Naive thymus-derived CD4-positive, alpha-beta T cell (primary cell): ENCODE measurements at regions not wholly inside any gene's neighbourhood (a gene's known extent, or its start where the extent isn't known, plus 50 kb on each side); places are given as distances from the start of the nearest gene placed in this dataset.
"Not testable (repeated sequence)": the region's sequence is repeated elsewhere in the genome, so short reads cannot be mapped to it uniquely, and the experiment has no call there.

Experiments
- ATAC-seq: fragments of 150-1000 bp; cut with Tn5 transposase; 2 replicates; pipeline ENCODE4 v1.10.0; 2021; ENCODE audit warnings: mild to moderate bottlenecking, moderate library complexity
- CTCF ChIA-PET: fragments of 350-600 bp; sonication (Branson Sonifier 250); formaldehyde crosslinking; loops from one replicate; lab custom pipeline; 2021; ENCODE audit warnings: antibody characterized with exemption; lab: Charles Lee
- POLR2A ChIA-PET: fragments of 350-600 bp; sonication (Branson Sonifier 250); formaldehyde crosslinking; loops from one replicate; lab custom pipeline; 2021; ENCODE audit warnings: antibody characterized with exemption, inconsistent platforms; lab: Charles Lee
- DNase-seq, 9 donors: peaks; one replicate each; pipeline versions ENCODE4 v3.0.0 to v3.0.0-alpha.2; 2020 to 2022; ENCODE audit warnings: mixed read lengths in 1 of 9
- H3K27ac ChIP-seq: one replicate; pipeline ENCODE4 v1.7.0; 2013; ENCODE audit warnings: mild to moderate bottlenecking, low read depth, low read length, moderate library complexity
- H3K27me3 ChIP-seq, 2 donors: one replicate each; pipeline ENCODE4 v1.7.0; 2013; ENCODE audit warnings: low read length in 2 of 2, mild to moderate bottlenecking in 2 of 2, moderate library complexity in 2 of 2; ENCODE audit not compliant: control insufficient read depth in 2 of 2, insufficient read depth in 2 of 2
- H3K36me3 ChIP-seq, 3 experiments: 1 replicate in 2 of 3; 2 replicates in 1 of 3; pipeline ENCODE4 v1.7.0; 2013; ENCODE audit warnings: low read length in 3 of 3, mild to moderate bottlenecking in 3 of 3, moderate library complexity in 1 of 3; ENCODE audit not compliant: insufficient read depth in 3 of 3, control insufficient read depth in 2 of 3
- H3K4me1 ChIP-seq, 2 donors: one replicate each; pipeline ENCODE4 v1.7.0; 2013; ENCODE audit warnings: low read length in 2 of 2, mild to moderate bottlenecking in 2 of 2, moderate library complexity in 1 of 2; ENCODE audit not compliant: control insufficient read depth in 2 of 2, insufficient read depth in 2 of 2
- H3K4me3 ChIP-seq: 2 replicates; pipeline ENCODE4 v1.7.0; 2013; ENCODE audit warnings: mild to moderate bottlenecking, low read length
- H3K9me3 ChIP-seq, 3 experiments: 1 replicate in 2 of 3; 2 replicates in 1 of 3; pipeline ENCODE4 v1.7.0; 2013; ENCODE audit warnings: low read length in 3 of 3; ENCODE audit not compliant: control insufficient read depth in 2 of 3
- H3K27ac Mint-ChIP-seq, 9 donors: one replicate each; pipeline ENCODE4 v1.8.0; 2020 to 2022; ENCODE audit warnings: mixed read lengths in 9 of 9, mild to moderate bottlenecking in 8 of 9, moderate library complexity in 5 of 9, inconsistent platforms in 2 of 9
- H3K27me3 Mint-ChIP-seq, 5 donors: one replicate each; pipeline ENCODE4 v1.8.0; 2021 to 2022; ENCODE audit warnings: mixed read lengths in 5 of 5, mild to moderate bottlenecking in 1 of 5
- H3K36me3 Mint-ChIP-seq, 5 donors: one replicate each; pipeline ENCODE4 v1.8.0; 2020 to 2022; ENCODE audit warnings: mixed read lengths in 5 of 5, mild to moderate bottlenecking in 3 of 5, inconsistent platforms in 1 of 5
- H3K4me1 Mint-ChIP-seq, 7 donors: one replicate each; pipeline ENCODE4 v1.8.0; 2020 to 2022; ENCODE audit warnings: mixed read lengths in 7 of 7, mild to moderate bottlenecking in 3 of 7, inconsistent platforms in 1 of 7
- H3K4me3 Mint-ChIP-seq, 10 donors: one replicate each; pipeline ENCODE4 v1.8.0; 2020 to 2022; ENCODE audit warnings: mild to moderate bottlenecking in 10 of 10, mixed read lengths in 10 of 10, moderate library complexity in 6 of 10, inconsistent platforms in 2 of 10
- H3K9me3 Mint-ChIP-seq, 11 donors: one replicate each; pipeline ENCODE4 v1.8.0; 2020 to 2022; ENCODE audit warnings: mixed read lengths in 11 of 11, mild to moderate bottlenecking in 4 of 11, inconsistent platforms in 1 of 11, moderate library complexity in 1 of 11
- intact Hi-C, 2 donors: fragments of 100-400 bp; cut with micrococcal nuclease; formaldehyde crosslinking; loops; one replicate each; pipeline ENCODE4 v1.15.1; 2023

- Histone ChIP-seq H3K27me3 (no peaks in the 10 kb centered on the region), H3K4me3 (no peak overlapping the region), H3K27ac (no peak overlapping the region), H3K36me3 (no peaks in the 10 kb centered on the region), H3K9me3 (no peaks in the 10 kb centered on the region), H3K4me1 (no peaks in the 10 kb centered on the region)
- POLR2A ChIA-PET = no interaction called here
- Mint-ChIP-seq H3K36me3 (peaks cover 0 to 4% (median 0%) of the 10 kb centered on the region in 5 donors), H3K27ac (no peak overlapping the region), H3K4me3 (no peak overlapping the region), H3K4me1 (no peaks in the 10 kb centered on the region), H3K27me3 (peaks cover 15 to 55% (median 32%) of the 10 kb centered on the region in 5 donors), H3K9me3 (peaks cover 3 to 29% (median 12%) of the 10 kb centered on the region in 11 donors)
- CTCF ChIA-PET = no interaction called here
- no peak for ATAC-seq
- DNase-seq = no peak
- intact Hi-C loops = no loop called here
Measured at GRCh38 chr20:5463007-5463686, 146.4 kb upstream of the PROKR2 start.

- DNase-seq, H3K4me3 ChIP-seq, H3K9me3 ChIP-seq, ATAC-seq, intact Hi-C loops, H3K4me3 Mint-ChIP-seq, H3K4me1 ChIP-seq, H3K27me3 ChIP-seq, POLR2A ChIA-PET, H3K4me1 Mint-ChIP-seq, H3K36me3 Mint-ChIP-seq, CTCF ChIA-PET, H3K36me3 ChIP-seq, H3K27ac ChIP-seq, H3K27ac Mint-ChIP-seq: not testable (repeated sequence)
- Mint-ChIP-seq H3K9me3 (peaks cover 0 to 17% (median 2%) of the 10 kb centered on the region in 11 donors), H3K27me3 (peaks cover 1 to 19% (median 8%) of the 10 kb centered on the region in 5 donors)
Measured at GRCh38 chr20:5453745-5454144, 137.0 kb upstream of the PROKR2 start.

- peaks cover 4 to 19% (median 8%) of the 10 kb centered on the region in 5 donors for H3K27me3 Mint-ChIP-seq
- H3K36me3 ChIP-seq, H3K27ac ChIP-seq, H3K27me3 ChIP-seq, H3K4me1 ChIP-seq, H3K9me3 ChIP-seq, ATAC-seq, H3K36me3 Mint-ChIP-seq, H3K4me1 Mint-ChIP-seq, H3K4me3 ChIP-seq, POLR2A ChIA-PET, CTCF ChIA-PET, intact Hi-C loops, H3K27ac Mint-ChIP-seq, DNase-seq, H3K4me3 Mint-ChIP-seq: not testable (repeated sequence)
- peaks cover 0 to 17% (median 0%) of the 10 kb centered on the region in 11 donors for H3K9me3 Mint-ChIP-seq
Measured at GRCh38 chr20:5453316-5453715, 136.6 kb upstream of the PROKR2 start.

- H3K4me3 Mint-ChIP-seq, H3K27me3 ChIP-seq, H3K27ac ChIP-seq, ATAC-seq, H3K9me3 ChIP-seq, H3K27ac Mint-ChIP-seq, H3K4me1 ChIP-seq, H3K36me3 Mint-ChIP-seq, POLR2A ChIA-PET, H3K36me3 ChIP-seq, DNase-seq, CTCF ChIA-PET, intact Hi-C loops, H3K4me1 Mint-ChIP-seq, H3K4me3 ChIP-seq: not testable (repeated sequence)
- peaks cover 0 to 17% (median 0%) of the 10 kb centered on the region in 11 donors for H3K9me3 Mint-ChIP-seq
- H3K27me3 Mint-ChIP-seq = peaks cover 9 to 25% (median 12%) of the 10 kb centered on the region in 5 donors
Measured at GRCh38 chr20:5452691-5453090, 135.9 kb upstream of the PROKR2 start.

- ATAC-seq, H3K9me3 ChIP-seq, intact Hi-C loops: not testable (repeated sequence)
Measured at GRCh38 chr20:5452286-5452685, 135.5 kb upstream of the PROKR2 start.

GRCh38 chr20:5451643-5452210 lies 135.0 kb upstream of the PROKR2 start:
- no peak for DNase-seq
- H3K4me3 Mint-ChIP-seq = no peak overlapping the region
- intact Hi-C loops = no loop called here
- H3K9me3 Mint-ChIP-seq = peaks cover 0 to 17% (median 0%) of the 10 kb centered on the region in 11 donors
- peak overlapping the region in 1 of 9 donors; percentile 64 for H3K27ac Mint-ChIP-seq
- Histone ChIP-seq H3K36me3 (no peaks in the 10 kb centered on the region), H3K4me1 (no peaks in the 10 kb centered on the region), H3K9me3 (no peaks in the 10 kb centered on the region), H3K27me3 (no peaks in the 10 kb centered on the region), H3K4me3 (no peak overlapping the region), H3K27ac (no peak overlapping the region)
- POLR2A ChIA-PET = no interaction called here
- peaks cover 0 to 3% (median 0%) of the 10 kb centered on the region in 7 donors for H3K4me1 Mint-ChIP-seq
- CTCF ChIA-PET = no interaction called here
- H3K36me3 Mint-ChIP-seq = no peaks in the 10 kb centered on the region
- peaks cover 9 to 24% (median 17%) of the 10 kb centered on the region in 5 donors for H3K27me3 Mint-ChIP-seq
- no peak for ATAC-seq

More at GRCh38 chr20:5452286-5452685, 135.5 kb upstream of the PROKR2 start:
- H3K4me3 ChIP-seq, CTCF ChIA-PET, DNase-seq, H3K27ac ChIP-seq, H3K36me3 ChIP-seq, POLR2A ChIA-PET, H3K4me1 Mint-ChIP-seq, H3K4me3 Mint-ChIP-seq, H3K27me3 ChIP-seq, H3K27ac Mint-ChIP-seq, H3K4me1 ChIP-seq, H3K36me3 Mint-ChIP-seq: not testable (repeated sequence)
- Mint-ChIP-seq H3K27me3 (peaks cover 9 to 24% (median 14%) of the 10 kb centered on the region in 5 donors), H3K9me3 (peaks cover 0 to 17% (median 0%) of the 10 kb centered on the region in 11 donors)
